ENCODE measurements at regions not wholly inside any gene's neighbourhood (a gene's known extent, or its start where the extent isn't known, plus 50 kb on each side); places are given as distances from the start of the nearest gene placed in this dataset.

DNA sequence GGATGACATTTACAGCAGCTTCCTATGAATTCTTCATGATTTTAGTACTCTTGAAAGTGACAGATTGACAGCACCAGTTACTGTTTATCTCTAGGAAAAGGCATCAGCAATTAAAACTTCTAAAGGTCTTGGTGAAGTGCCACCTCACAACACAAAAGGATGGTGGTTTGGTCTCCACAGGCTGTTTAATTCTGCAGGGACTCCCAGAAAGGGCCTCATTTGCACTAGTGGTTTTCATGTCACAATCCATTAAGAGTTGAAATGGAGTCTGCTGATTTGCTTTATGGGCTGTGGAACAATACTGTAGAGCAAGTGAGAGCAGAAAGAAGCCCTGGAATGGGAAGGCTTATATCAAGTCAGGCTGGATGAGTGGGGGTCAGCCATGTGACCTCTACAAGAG lies 225.3 kb upstream of the KCNMB2 start:
- H3K27me3 ChIP-seq = no peaks in the 10 kb centered on the region
- ATAC-seq (no peak), DNase-seq (no peak)
- no peak for TF ChIP-seq POLR2A (IDR thresholded peaks at IDR 0.05)
- TF ChIP-seq, protein P1, sequence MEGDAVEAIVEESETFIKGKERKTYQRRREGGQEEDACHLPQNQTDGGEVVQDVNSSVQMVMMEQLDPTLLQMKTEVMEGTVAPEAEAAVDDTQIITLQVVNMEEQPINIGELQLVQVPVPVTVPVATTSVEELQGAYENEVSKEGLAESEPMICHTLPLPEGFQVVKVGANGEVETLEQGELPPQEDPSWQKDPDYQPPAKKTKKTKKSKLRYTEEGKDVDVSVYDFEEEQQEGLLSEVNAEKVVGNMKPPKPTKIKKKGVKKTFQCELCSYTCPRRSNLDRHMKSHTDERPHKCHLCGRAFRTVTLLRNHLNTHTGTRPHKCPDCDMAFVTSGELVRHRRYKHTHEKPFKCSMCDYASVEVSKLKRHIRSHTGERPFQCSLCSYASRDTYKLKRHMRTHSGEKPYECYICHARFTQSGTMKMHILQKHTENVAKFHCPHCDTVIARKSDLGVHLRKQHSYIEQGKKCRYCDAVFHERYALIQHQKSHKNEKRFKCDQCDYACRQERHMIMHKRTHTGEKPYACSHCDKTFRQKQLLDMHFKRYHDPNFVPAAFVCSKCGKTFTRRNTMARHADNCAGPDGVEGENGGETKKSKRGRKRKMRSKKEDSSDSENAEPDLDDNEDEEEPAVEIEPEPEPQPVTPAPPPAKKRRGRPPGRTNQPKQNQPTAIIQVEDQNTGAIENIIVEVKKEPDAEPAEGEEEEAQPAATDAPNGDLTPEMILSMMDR (IDR thresholded peaks at IDR 0.05) = no peak
- no peaks in the 10 kb centered on the region for H3K9me3 ChIP-seq
- intact Hi-C loops (cut with DNase I) = no loop called here
- no peaks in the 10 kb centered on the region for H3K36me3 ChIP-seq
- H3K4me1 ChIP-seq = no peaks in the 10 kb centered on the region
- no peak overlapping the region for H3K27ac ChIP-seq
- no peak overlapping the region for H3K4me3 ChIP-seq

DNA sequence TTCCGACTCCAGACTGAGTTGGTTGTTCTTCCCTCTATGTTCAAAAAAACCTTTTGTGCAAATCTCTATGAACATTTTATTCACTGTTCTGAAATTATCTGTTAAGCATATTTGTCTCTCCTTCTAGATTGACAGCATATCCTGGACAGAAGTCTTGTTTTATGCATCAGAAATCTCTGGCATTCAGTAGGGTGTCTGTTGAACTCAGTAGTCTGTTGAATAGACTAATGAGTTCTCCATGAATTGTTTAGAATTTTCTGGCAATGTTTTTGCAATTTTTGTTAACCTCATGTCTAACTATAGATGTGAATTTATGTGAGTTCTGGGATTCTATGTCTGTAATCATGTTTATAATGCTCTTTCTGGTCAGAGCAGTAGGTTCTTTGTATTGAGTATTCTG lies 222.5 kb upstream of the KCNMB2 start:
- Histone ChIP-seq H3K4me1 (no peaks in the 10 kb centered on the region), H3K4me3 (no peak overlapping the region), H3K27ac (no peak overlapping the region), H3K36me3 (no peaks in the 10 kb centered on the region), H3K27me3 (no peaks in the 10 kb centered on the region), H3K9me3 (no peaks in the 10 kb centered on the region)
- ATAC-seq (no peak), DNase-seq (no peak)
- TF ChIP-seq, protein P1 (IDR thresholded peaks at IDR 0.05) = no peak
- TF ChIP-seq POLR2A (IDR thresholded peaks at IDR 0.05) = no peak
- 83% methylated on average over 1 of the region's 1 CpG for WGBS (ENCODE audit: insufficient coverage, low coverage, low lambda C conversion rate, missing lambda C conversion rate)
- intact Hi-C loops (cut with DNase I) = no loop called here

DNA sequence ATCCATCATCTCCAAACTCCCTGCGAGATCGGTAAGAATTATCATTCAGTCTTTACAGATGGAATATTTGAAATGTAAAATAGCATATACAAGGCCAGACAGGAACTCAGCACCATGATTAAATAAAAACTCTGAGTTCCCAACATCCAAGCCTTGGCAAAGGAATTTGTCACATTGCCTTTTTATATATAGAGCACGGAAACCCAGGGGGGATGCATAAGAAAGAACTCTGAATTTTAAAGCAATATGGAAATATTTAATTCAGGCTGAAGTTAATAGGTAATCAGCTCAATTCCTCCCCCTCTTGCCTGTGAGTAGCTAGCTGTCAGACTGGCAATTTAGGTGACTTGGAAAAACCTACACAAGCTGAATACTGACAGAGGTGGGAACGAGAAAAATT lies 217.9 kb upstream of the KCNMB2 start:
- H3K4me1 ChIP-seq = no peaks in the 10 kb centered on the region
- no peaks in the 10 kb centered on the region for H3K36me3 ChIP-seq
- H3K9me3 ChIP-seq = no peaks in the 10 kb centered on the region
- H3K27ac ChIP-seq = no peak overlapping the region
- ATAC-seq (no peak), DNase-seq (no peak)
- H3K27me3 ChIP-seq = no peaks in the 10 kb centered on the region
- intact Hi-C loops (cut with DNase I) = no loop called here
- TF ChIP-seq, protein P1 (IDR thresholded peaks at IDR 0.05) = no peak
- no peak for TF ChIP-seq POLR2A (IDR thresholded peaks at IDR 0.05)
- H3K4me3 ChIP-seq = no peak overlapping the region
- WGBS (ENCODE audit: insufficient coverage, low coverage, low lambda C conversion rate, missing lambda C conversion rate) = 82% methylated on average over 4 of the region's 4 CpGs

- no peaks in the 10 kb centered on the region for H3K4me1 ChIP-seq
- no peaks in the 10 kb centered on the region for H3K36me3 ChIP-seq
- TF ChIP-seq, protein P1 (IDR thresholded peaks at IDR 0.05) = no peak
- TF ChIP-seq POLR2A (IDR thresholded peaks at IDR 0.05) = no peak
- no peaks in the 10 kb centered on the region for H3K9me3 ChIP-seq
- WGBS (ENCODE audit: insufficient coverage, low coverage, low lambda C conversion rate, missing lambda C conversion rate) = 69% methylated on average over 4 of the region's 5 CpGs
- H3K27ac ChIP-seq = no peak overlapping the region
- no peak for ATAC-seq
- intact Hi-C loops (cut with DNase I) = no loop called here
- no peaks in the 10 kb centered on the region for H3K27me3 ChIP-seq
- no peak for DNase-seq
- no peak overlapping the region for H3K4me3 ChIP-seq
These were observed 217.1 kb upstream of the KCNMB2 start for GRCh38 chr3:178318941-178319816.
